Neural progenitor cell (in vitro differentiated cells): ENCODE measurements at regions not wholly inside any gene's neighbourhood (a gene's known extent, or its start where the extent isn't known, plus 50 kb on each side); places are given as distances from the start of the nearest gene placed in this dataset.

ENCODE experiments used
- EZH2 ChIP-seq: fragments of 200-600 bp; sonication (generic); IDR thresholded peaks from 2 replicates; pipeline ENCODE4 v1.6.1; 2017; ENCODE audit warnings: antibody characterized with exemption, mild to moderate bottlenecking, moderate library complexity
- TF ChIP-seq, protein P1 (sequence below): fragments of 200-600 bp; sonication (generic); IDR thresholded peaks from 2 replicates; pipeline ENCODE4 v1.5.1; 2017; ENCODE audit warnings: antibody characterized with exemption, mild to moderate bottlenecking

DNA sequence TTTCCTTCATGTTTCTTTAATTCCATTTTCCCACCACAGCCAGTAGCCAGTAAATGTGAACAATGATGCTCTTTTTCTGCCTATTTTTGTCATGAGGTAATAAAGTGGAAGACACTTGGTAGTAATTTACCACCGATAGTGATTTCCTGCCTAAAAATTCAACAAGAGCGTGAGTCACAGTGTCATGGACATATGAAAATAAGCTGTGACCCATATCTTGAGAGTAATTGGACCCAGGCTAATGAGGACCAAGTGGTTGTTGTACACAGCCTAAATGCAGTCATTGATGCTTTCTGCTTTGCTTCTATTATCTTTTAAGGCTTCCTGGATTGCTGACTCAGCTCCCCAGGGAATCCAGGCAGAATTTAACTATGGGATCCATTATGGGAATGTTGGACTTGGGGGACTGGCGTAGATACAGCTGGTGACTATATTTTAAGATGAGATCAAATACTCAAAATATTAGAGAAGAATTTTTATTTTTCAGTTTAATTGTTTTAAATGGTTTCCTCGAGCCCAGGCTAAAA is 265.9 kb upstream of the FERMT1 start:
- TF ChIP-seq, protein P1, sequence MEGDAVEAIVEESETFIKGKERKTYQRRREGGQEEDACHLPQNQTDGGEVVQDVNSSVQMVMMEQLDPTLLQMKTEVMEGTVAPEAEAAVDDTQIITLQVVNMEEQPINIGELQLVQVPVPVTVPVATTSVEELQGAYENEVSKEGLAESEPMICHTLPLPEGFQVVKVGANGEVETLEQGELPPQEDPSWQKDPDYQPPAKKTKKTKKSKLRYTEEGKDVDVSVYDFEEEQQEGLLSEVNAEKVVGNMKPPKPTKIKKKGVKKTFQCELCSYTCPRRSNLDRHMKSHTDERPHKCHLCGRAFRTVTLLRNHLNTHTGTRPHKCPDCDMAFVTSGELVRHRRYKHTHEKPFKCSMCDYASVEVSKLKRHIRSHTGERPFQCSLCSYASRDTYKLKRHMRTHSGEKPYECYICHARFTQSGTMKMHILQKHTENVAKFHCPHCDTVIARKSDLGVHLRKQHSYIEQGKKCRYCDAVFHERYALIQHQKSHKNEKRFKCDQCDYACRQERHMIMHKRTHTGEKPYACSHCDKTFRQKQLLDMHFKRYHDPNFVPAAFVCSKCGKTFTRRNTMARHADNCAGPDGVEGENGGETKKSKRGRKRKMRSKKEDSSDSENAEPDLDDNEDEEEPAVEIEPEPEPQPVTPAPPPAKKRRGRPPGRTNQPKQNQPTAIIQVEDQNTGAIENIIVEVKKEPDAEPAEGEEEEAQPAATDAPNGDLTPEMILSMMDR, result no peak
- TF ChIP-seq EZH2, result no peak
